ENCODE measurements at regions not wholly inside any gene's neighbourhood (a gene's known extent, or its start where the extent isn't known, plus 50 kb on each side); places are given as distances from the start of the nearest gene placed in this dataset.

DNA sequence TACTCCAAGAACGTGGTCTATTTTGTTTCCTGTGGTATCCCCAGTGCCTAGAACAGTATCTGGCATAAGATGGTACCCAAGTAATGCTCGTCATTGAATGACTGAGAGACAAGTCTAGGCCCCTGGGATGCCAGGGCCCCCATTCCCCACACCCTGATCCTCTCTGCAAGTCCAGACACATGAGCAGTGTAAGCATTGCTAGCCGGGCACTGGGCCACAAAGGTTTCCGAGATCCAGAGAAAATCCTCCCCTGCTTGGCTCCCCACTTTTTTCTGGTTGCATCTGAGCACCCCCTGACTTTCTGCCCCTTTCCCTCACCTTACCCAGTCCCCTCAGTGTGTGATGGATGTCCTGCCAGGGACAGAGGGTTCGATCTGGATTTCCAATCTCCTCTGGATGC, 160.1 kb upstream of the NECTIN1 start:
- DNase-seq (ENCODE audit: low read depth in 2 of 3, low spot score in 1 of 3), result no peak

DNA sequence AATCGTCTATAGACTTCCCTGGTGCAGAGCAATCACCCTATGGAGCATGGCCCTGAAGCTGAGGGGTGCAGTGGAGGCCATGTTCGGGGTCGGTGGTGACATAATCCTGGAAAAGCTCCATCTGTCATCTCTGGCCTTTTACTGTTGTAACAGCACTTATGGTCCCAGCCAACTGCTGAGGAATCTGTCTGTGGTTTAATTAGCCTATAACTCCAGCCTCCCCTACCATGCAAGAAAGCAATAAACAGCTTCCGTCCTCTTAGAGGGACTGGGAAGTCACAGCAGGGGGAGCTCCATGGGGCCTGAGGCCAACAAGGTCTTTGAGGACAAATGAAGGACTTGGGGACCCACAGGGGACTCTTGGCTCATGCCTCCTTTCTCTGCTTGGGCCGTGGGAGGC, 159.1 kb upstream of the NECTIN1 start:
- no peak for DNase-seq (ENCODE audit: low read depth in 2 of 3, low spot score in 1 of 3)

- no peak for DNase-seq (ENCODE audit: low read depth in 2 of 3, low spot score in 1 of 3)
Measured at GRCh38 chr11:119886667-119887230, 157.7 kb upstream of the NECTIN1 start.

DNA sequence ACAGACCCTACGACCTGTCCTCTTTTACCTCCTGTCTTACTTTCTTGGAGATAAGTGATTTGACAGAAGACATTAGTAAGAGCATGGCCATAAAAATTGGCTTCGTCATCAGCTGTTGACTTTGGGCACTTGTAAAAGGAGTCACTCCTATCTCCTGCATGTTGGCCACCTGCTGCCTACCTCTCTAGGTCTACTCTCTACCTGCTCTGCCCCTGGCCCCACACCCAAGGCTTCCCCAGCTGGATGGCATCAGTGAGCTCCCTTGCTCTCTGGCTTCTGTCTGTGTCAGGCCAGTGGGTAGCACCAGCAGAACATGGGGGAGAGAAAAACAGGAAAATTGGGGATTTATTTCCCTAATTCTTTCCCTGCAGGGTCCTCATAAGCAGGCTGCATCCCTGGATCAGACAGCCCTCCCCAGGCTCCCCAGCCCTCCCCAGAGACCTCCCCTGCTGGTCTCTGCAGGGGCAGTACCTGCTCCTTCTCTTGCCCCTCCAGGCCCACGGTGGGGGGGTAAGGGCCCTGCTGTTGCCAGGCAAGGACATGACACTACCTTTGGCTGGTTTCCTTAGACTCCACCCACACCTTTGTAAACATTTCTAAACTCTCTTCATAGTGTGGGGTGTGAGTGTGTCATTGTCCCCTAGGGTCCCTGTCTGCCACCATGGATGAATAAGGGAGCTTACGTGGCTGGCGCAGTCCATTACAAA, 157.0 kb upstream of the NECTIN1 start:
- DNase-seq (ENCODE audit: low read depth in 2 of 3, low spot score in 1 of 3), result no peak

DNA sequence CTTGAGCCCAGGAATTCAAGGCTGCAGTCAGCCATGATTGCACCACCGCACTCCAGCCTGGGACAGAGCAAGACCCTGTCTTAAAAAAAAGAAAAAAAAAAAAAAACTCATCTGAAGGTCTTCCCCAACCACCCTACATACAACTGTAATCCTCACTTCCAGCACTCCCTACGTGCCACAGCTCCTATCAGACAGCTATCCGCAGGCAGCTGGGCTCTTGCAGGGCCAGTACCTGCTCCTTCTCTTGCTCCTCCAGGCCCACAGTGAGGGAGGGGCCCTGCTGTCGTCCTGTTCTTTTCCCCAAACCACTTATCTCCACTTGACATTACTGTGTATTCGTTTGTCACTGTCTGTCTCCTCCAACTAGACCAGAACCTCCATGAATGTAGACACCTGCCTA, 156.1 kb upstream of the NECTIN1 start:
- DNase-seq (ENCODE audit: low read depth in 2 of 3, low spot score in 1 of 3), result no peak

GRCh38 chr11:119882316-119882715, 153.3 kb upstream of the NECTIN1 start:
- DNase-seq (ENCODE audit: low read depth in 2 of 3, low spot score in 1 of 3), result no peak

DNA sequence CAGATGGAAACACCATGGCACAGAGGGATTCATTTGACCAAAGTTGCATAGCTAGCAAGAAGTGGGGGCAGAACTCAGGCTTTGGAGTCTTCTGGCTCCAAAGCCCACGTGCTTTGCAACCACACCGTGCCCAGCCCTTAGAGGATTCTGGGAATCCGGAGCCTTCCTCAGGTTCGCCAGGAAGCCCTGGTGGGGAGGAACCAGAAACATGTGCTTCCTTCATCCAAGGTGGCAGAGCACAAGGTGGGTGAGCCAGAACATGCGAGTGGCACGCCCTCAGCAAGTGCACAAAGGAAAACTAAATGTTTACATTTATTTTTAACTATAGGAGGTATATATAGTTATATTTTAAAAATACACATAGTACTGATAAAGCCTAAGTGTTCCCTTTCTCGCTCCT, 151.9 kb upstream of the NECTIN1 start:
- no peak for DNase-seq (ENCODE audit: low read depth in 2 of 3, low spot score in 1 of 3)

GRCh38 chr11:119880143-119880542, 151.1 kb upstream of the NECTIN1 start:
- DNase-seq (ENCODE audit: low read depth in 2 of 3, low spot score in 1 of 3), result no peak

- DNase-seq (ENCODE audit: low read depth in 2 of 3, low spot score in 1 of 3), result no peak
Measured at GRCh38 chr11:119878990-119879389, 150.0 kb upstream of the NECTIN1 start.

- DNase-seq (ENCODE audit: low read depth in 2 of 3, low spot score in 1 of 3), result no peak
Measured at GRCh38 chr11:119876841-119877240, 147.8 kb upstream of the NECTIN1 start.

- DNase-seq (ENCODE audit: low read depth in 2 of 3, low spot score in 1 of 3), result no peak
Measured at GRCh38 chr11:119875841-119876600, 147.0 kb upstream of the NECTIN1 start.

DNA sequence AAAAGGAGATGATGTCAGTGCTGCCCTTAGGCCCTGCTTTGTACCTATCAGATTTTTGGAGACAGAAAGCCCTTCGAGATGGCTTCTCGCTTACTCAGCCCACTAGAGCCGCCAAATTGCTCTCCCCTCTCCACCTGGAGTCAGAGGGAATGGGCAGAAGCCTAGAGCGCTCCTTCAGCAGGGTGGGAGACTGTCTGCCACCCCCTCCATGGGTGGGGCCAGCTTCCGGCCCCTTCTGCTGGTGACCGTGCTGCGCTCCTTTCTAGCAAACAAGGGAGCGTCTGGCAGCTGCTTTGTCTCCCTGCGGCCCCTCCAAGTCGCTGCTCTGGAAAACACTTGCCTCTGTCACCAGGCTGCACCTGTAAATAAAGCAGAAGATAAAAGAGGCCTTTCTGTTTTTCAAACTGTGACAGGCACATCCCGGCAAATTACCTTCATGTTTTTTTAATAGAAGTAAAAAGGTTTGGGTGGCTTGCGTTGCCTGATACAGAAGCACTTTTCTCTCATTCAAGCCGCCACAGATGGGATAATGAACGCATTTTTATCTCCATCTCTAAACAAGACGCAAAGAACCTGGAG, 145.7 kb upstream of the NECTIN1 start:
- no peak for DNase-seq (ENCODE audit: low read depth in 2 of 3, low spot score in 1 of 3)

DNA sequence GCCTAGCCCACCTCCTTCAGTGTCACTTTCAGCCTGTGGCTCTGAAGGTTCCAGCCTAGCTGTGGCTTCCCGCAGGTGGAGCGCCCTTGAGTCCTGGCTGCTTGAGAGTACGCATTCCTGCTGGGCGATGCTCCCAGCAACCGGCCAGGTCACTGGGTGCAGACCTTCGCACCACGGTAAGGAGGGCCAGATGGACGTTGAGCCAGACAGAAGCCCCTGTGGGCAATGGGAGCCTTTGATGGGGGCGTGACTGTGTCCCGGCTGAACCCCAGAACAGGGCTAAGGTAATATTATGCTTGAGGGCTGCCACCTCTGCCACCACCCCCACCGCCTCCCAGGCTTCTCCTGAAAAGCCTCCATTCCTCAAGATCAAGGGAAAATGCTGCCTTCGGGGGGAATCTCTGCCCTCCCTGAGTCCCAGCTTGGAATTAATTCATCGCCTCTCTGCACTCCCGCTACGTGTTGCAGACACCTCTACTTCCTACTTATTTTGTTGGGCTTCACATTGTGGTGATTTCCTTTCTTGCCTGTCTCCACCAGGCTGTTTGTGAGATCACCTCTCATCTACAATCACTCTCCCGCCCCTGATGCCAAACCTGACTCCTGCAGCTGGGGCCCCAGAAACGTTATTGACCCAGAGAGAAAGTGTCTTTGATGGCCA, 144.9 kb upstream of the NECTIN1 start:
- DNase-seq (ENCODE audit: low read depth in 2 of 3, low spot score in 1 of 3), result no peak

DNA sequence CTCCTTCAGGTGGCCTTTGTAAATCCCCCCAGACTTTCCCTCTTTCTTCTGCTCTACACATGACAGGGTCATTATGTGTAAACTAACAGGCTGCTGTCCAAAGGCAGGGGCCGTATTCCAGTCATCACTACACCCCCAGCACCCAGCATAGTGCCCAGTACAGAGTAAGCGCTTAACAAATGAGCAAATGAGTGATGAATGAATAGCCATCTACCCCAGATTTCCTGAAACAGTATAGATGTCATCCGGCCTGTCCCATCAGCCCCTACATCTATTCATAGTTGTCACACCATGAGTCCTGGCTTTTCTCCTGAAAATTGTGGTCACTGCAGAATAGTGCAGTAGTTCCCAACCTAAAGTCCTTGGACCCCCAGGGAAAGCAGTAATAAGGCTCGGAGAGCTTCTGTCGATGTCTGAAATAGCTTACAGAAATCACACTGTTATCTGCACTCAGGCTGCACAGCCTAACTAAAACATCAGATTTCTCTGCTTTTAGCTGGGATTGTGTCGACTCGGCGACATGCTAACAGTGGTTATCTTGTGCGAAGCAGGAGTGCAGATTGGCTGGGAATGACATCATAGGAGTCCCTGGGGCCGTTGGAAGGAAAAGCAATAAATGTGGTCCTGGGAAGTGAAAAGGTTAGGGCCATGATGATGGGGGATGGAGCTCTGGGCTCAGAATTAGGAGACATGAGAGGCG, 143.8 kb upstream of the NECTIN1 start:
- no peak for DNase-seq (ENCODE audit: low read depth in 2 of 3, low spot score in 1 of 3)

DNA sequence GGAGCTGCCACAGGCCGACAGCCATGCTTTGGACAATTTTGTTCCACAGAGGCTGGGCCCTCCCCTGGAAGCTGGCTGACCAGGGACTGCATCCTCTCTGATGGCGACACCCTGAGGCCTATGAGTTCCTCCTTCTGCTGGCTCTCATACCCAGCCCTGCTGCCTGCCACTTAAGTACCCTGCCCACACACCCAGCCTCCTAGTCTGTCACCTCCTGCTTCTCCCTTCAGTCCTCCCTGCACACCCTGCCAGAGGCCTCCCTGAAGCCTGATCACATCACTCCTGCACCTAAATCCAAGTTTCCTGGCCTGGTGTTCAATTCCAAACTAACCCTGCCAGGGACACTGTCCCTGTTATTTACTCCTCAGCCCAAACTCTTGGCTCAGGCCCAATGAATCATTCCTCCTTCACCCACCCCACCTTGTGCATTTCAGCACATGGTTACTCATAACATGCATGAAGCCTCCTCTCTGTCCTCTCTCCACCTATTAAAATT, 136.7 kb upstream of the NECTIN1 start:
- DNase-seq (ENCODE audit: low read depth in 2 of 3, low spot score in 1 of 3), result no peak

- DNase-seq (ENCODE audit: low read depth in 2 of 3, low spot score in 1 of 3), result no peak
Measured at GRCh38 chr11:119864836-119865235, 135.8 kb upstream of the NECTIN1 start.

GRCh38 chr11:119863851-119864601, 135.0 kb upstream of the NECTIN1 start:
- DNase-seq (ENCODE audit: low read depth in 2 of 3, low spot score in 1 of 3), result no peak

- DNase-seq (ENCODE audit: low read depth in 2 of 3, low spot score in 1 of 3), result no peak
Measured at GRCh38 chr11:119863236-119863635, 134.2 kb upstream of the NECTIN1 start.

GRCh38 chr11:119861160-119861559, 132.2 kb upstream of the NECTIN1 start:
- no peak for DNase-seq (ENCODE audit: low read depth in 2 of 3, low spot score in 1 of 3)

DNA sequence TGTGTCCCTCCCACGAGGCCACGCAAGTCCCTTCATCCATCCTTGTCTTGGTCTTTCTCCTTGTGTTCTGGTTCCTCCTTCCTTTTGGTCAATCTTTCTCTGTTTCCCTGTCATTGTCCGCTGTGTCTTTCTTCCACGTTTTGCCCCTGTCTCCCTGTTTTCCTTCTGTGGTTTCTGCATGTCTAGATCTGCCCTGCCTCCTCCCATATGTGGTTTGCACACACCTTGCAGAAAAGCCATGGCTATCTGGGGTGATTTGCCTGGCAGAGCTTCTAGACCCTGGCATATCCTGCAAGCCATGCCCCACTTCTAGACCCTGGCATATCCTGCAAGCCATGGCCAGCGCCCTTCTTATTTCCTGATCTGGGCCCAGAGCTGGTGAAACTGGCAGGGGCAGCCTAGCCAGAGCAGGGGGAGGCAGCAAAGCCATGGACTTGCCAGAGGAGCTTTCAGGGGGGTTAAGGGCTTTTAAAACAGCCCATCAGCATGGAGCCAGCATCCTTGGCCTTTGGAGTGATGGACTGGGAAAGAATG, 131.6 kb upstream of the NECTIN1 start:
- DNase-seq (ENCODE audit: low read depth in 2 of 3, low spot score in 1 of 3), result no peak
